ENCODE measurements at regions not wholly inside any gene's neighbourhood (a gene's known extent, or its start where the extent isn't known, plus 50 kb on each side); places are given as distances from the start of the nearest gene placed in this dataset.

DNA sequence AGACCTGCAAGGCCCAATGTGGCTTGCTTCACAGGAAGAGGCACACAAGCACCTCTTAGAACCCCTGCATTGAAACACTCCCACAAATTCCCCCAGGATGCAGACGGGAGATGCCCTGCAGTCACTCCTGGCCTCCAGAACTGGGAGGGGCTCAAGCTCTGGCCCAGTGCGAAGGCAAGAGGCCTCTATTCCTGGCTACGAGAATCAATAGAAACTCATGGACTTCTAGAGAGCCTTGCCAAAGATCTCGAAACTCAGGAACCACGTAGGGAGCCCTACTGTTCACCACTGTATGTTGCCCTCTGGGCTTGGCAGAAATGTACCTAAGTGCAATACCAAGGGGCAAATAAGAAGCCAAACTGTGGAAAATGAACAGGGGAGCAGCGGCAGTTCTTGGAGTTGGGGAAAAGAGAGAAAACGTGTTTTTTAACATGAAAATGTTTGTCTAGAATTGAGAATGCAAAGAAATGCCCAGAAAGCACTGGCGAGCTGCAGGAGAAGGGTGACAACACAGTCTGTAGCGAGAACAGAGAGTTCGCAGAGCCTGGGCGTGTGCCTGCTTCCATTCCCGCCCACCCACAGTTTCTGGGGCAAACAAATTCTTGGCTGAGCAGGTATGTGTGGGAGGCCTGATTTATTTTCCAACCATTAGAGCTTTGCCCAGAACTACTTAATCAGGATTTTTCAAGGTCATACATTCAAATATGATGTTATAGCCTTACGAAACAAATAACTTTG lies 260.5 kb upstream of the KLF14 start:
- TF ChIP-seq EZH2 (IDR thresholded peaks at IDR 0.05; ENCODE audit: borderline replicate concordance, low read depth, low read length, severe bottlenecking) = no peak
- TF ChIP-seq, protein P1, sequence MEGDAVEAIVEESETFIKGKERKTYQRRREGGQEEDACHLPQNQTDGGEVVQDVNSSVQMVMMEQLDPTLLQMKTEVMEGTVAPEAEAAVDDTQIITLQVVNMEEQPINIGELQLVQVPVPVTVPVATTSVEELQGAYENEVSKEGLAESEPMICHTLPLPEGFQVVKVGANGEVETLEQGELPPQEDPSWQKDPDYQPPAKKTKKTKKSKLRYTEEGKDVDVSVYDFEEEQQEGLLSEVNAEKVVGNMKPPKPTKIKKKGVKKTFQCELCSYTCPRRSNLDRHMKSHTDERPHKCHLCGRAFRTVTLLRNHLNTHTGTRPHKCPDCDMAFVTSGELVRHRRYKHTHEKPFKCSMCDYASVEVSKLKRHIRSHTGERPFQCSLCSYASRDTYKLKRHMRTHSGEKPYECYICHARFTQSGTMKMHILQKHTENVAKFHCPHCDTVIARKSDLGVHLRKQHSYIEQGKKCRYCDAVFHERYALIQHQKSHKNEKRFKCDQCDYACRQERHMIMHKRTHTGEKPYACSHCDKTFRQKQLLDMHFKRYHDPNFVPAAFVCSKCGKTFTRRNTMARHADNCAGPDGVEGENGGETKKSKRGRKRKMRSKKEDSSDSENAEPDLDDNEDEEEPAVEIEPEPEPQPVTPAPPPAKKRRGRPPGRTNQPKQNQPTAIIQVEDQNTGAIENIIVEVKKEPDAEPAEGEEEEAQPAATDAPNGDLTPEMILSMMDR (IDR thresholded peaks at IDR 0.05; ENCODE audit: extremely low read depth in 1 of 2, insufficient read depth in 1 of 2, low read depth in 1 of 2, low read length in 2 of 2) = no peak
